BE2C (cell line): ENCODE measurements at regions not wholly inside any gene's neighbourhood (a gene's known extent, or its start where the extent isn't known, plus 50 kb on each side); places are given as distances from the start of the nearest gene placed in this dataset.

Source experiments
- DNase-seq: peaks from one replicate; pipeline ENCODE4 v3.0.0-alpha.2; 2020
- H3K27me3 ChIP-seq: fragments of 250-450 bp; sonication (Bioruptor Pico); 2 replicates; pipeline ENCODE4 v1.5.1; 2020; ENCODE audit warnings: mild to moderate bottlenecking
- H3K36me3 ChIP-seq: fragments of 250-450 bp; sonication (Bioruptor Pico); 2 replicates; pipeline ENCODE4 v1.5.1; 2020; ENCODE audit warnings: mild to moderate bottlenecking
- H3K4me1 ChIP-seq: fragments of 250-450 bp; sonication (Bioruptor Pico); 2 replicates; pipeline ENCODE4 v1.5.1; 2020
- H3K4me3 ChIP-seq: 2 replicates; pipeline ENCODE4 v1.5.1; 2011; ENCODE audit warnings: low read depth, low read length
- H3K9me3 ChIP-seq: fragments of 250-450 bp; sonication (Bioruptor Pico); 2 replicates; pipeline ENCODE4 v1.5.1; 2020
- CTCF ChIP-seq: IDR thresholded peaks from 2 replicates; pipeline ENCODE4 v1.5.1; 2012; ENCODE audit warnings: mild to moderate bottlenecking, low read depth, low read length

GRCh38 chr15:39118510-39118909 lies 462.4 kb upstream of the THBS1 start:
- no peak overlapping the region for H3K4me3 ChIP-seq
- H3K36me3 ChIP-seq: no peaks in the 10 kb centered on the region
- H3K9me3 ChIP-seq: no peaks in the 10 kb centered on the region
- no peak for DNase-seq
- no peak for TF ChIP-seq CTCF
- H3K4me1 ChIP-seq: no peaks in the 10 kb centered on the region
- no peaks in the 10 kb centered on the region for H3K27me3 ChIP-seq

- H3K27me3 ChIP-seq: no peaks in the 10 kb centered on the region
- no peaks in the 10 kb centered on the region for H3K9me3 ChIP-seq
- H3K36me3 ChIP-seq: no peaks in the 10 kb centered on the region
- DNase-seq: no peak
- H3K4me1 ChIP-seq: peaks cover 18% of the 10 kb centered on the region
- no peak for TF ChIP-seq CTCF
- no peak overlapping the region for H3K4me3 ChIP-seq
These were observed 456.7 kb upstream of the THBS1 start for GRCh38 chr15:39124155-39124552.

GRCh38 chr15:39124553-39125171 lies 456.2 kb upstream of the THBS1 start:
- TF ChIP-seq CTCF: no peak
- Histone ChIP-seq H3K4me3 (no peak overlapping the region), H3K36me3 (no peaks in the 10 kb centered on the region), H3K27me3 (no peaks in the 10 kb centered on the region), H3K9me3 (no peaks in the 10 kb centered on the region), H3K4me1 (peaks cover 18% of the 10 kb centered on the region)
- no peak for DNase-seq

- peaks cover 18% of the 10 kb centered on the region for H3K4me1 ChIP-seq
- TF ChIP-seq CTCF: no peak
- no peaks in the 10 kb centered on the region for H3K27me3 ChIP-seq
- H3K36me3 ChIP-seq: no peaks in the 10 kb centered on the region
- no peak for DNase-seq
- H3K9me3 ChIP-seq: no peaks in the 10 kb centered on the region
- no peak overlapping the region for H3K4me3 ChIP-seq
These were observed 455.7 kb upstream of the THBS1 start for GRCh38 chr15:39125226-39125625.

- no peaks in the 10 kb centered on the region for H3K9me3 ChIP-seq
- peak; percentile 51 for DNase-seq
- TF ChIP-seq CTCF: peak; percentile 87
- no peaks in the 10 kb centered on the region for H3K27me3 ChIP-seq
- H3K4me3 ChIP-seq: no peak overlapping the region
- peaks cover 18% of the 10 kb centered on the region for H3K4me1 ChIP-seq
- no peaks in the 10 kb centered on the region for H3K36me3 ChIP-seq
These were observed 455.0 kb upstream of the THBS1 start for GRCh38 chr15:39125904-39126303.

GRCh38 chr15:39127151-39127790 lies 453.6 kb upstream of the THBS1 start:
- TF ChIP-seq CTCF: no peak
- H3K36me3 ChIP-seq: no peaks in the 10 kb centered on the region
- peaks cover 18% of the 10 kb centered on the region for H3K4me1 ChIP-seq
- no peak for DNase-seq
- no peaks in the 10 kb centered on the region for H3K9me3 ChIP-seq
- no peak overlapping the region for H3K4me3 ChIP-seq
- H3K27me3 ChIP-seq: no peaks in the 10 kb centered on the region
